C4-2B (cell line): ENCODE measurements at regions not wholly inside any gene's neighbourhood (a gene's known extent, or its start where the extent isn't known, plus 50 kb on each side); places are given as distances from the start of the nearest gene placed in this dataset.

Source experiments
- H3K27ac ChIP-seq: fragments of 450-650 bp; 2 replicates; pipeline ENCODE4 v1.5.1; 2017
- CTCF ChIP-seq: fragments of 450-650 bp; conservative IDR thresholded peaks from 2 replicates; pipeline ENCODE4 v1.5.1; 2017; ENCODE audit warnings: mild to moderate bottlenecking
- ZFX ChIP-seq: fragments of 450-650 bp; IDR thresholded peaks from 2 replicates; pipeline ENCODE4 v1.6.1; 2017

- TF ChIP-seq ZFX (no peak), CTCF (no peak)
- H3K27ac ChIP-seq = no peak overlapping the region
Observed at GRCh38 chr2:221228214-221228769, 343.8 kb downstream of the EPHA4 start.

GRCh38 chr2:221229099-221229498 is 343.0 kb downstream of the EPHA4 start:
- no peak overlapping the region for H3K27ac ChIP-seq
- TF ChIP-seq CTCF (no peak), ZFX (no peak)

- TF ChIP-seq CTCF (no peak), ZFX (no peak)
- H3K27ac ChIP-seq = no peak overlapping the region
Observed at GRCh38 chr2:221231511-221231910, 340.6 kb downstream of the EPHA4 start.

- TF ChIP-seq ZFX (no peak), CTCF (no peak)
- no peak overlapping the region for H3K27ac ChIP-seq
Observed at GRCh38 chr2:221235941-221236340, 336.2 kb downstream of the EPHA4 start.

- no peak for TF ChIP-seq CTCF
- TF ChIP-seq ZFX = no peak
- H3K27ac ChIP-seq = no peak overlapping the region
Observed at GRCh38 chr2:221241072-221241471, 331.0 kb downstream of the EPHA4 start.

- TF ChIP-seq CTCF = no peak
- no peak for TF ChIP-seq ZFX
Observed at GRCh38 chr2:221243771-221244170, 328.3 kb downstream of the EPHA4 start.

GRCh38 chr2:221245045-221245444 is 327.1 kb downstream of the EPHA4 start:
- no peak for TF ChIP-seq ZFX
- no peak for TF ChIP-seq CTCF

More at GRCh38 chr2:221243771-221244170, 328.3 kb downstream of the EPHA4 start:
- no peak overlapping the region for H3K27ac ChIP-seq

More at GRCh38 chr2:221245045-221245444, 327.1 kb downstream of the EPHA4 start:
- no peak overlapping the region for H3K27ac ChIP-seq
